ENCODE measurements at regions not wholly inside any gene's neighbourhood (a gene's known extent, or its start where the extent isn't known, plus 50 kb on each side); places are given as distances from the start of the nearest gene placed in this dataset.

DNA sequence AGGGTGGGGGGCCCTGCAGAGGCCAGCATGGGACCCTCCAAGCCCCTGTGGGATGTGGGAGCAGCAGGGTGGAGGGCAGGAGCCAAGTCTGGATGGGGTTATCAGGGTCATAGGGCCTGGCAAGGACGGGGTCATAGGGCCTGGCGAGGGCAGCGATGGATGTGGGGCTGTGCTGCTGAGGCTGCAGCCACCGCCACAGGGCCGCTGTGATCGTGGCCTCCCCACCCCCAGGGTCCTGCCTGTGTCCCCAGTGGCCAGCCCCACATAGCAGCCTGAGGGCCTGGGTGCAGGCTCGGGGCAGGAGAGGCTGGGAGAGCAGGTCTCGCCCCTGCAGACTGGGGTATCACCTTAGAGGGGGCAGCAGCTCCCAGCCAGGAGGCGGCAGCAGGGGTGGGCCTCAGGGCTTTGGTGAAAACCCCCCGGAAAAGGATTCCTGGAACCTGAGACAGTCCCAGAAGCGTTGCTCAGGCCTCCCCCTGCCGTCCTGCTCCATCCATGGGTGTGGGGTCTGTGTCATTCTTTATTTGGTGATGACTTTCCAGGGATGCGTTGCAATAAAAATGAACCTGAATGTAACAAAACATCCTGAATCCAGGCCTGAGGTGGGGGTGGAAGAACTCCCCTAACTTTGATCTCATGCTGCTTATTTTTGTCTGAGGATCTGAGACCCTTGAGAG lies 107.3 kb upstream of the SHH start:
- TF ChIP-seq POLR2A (IDR thresholded peaks at IDR 0.05): no peak
- TF ChIP-seq, protein P1, sequence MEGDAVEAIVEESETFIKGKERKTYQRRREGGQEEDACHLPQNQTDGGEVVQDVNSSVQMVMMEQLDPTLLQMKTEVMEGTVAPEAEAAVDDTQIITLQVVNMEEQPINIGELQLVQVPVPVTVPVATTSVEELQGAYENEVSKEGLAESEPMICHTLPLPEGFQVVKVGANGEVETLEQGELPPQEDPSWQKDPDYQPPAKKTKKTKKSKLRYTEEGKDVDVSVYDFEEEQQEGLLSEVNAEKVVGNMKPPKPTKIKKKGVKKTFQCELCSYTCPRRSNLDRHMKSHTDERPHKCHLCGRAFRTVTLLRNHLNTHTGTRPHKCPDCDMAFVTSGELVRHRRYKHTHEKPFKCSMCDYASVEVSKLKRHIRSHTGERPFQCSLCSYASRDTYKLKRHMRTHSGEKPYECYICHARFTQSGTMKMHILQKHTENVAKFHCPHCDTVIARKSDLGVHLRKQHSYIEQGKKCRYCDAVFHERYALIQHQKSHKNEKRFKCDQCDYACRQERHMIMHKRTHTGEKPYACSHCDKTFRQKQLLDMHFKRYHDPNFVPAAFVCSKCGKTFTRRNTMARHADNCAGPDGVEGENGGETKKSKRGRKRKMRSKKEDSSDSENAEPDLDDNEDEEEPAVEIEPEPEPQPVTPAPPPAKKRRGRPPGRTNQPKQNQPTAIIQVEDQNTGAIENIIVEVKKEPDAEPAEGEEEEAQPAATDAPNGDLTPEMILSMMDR (IDR thresholded peaks at IDR 0.05): no peak
- TF ChIP-seq EP300 (IDR thresholded peaks at IDR 0.05): no peak
- TF ChIP-seq POLR2AphosphoS5 (IDR thresholded peaks at IDR 0.05): no peak
